ENCODE measurements at regions not wholly inside any gene's neighbourhood (a gene's known extent, or its start where the extent isn't known, plus 50 kb on each side); places are given as distances from the start of the nearest gene placed in this dataset.
A peak's percentile ranks its signal among the peaks of the same experiment; 100 is the strongest.
"Not testable (repeated sequence)": the region's sequence is repeated elsewhere in the genome, so short reads cannot be mapped to it uniquely, and the experiment has no call there.

GRCh38 chr6:101150226-101150625 lies 243.3 kb upstream of the GRIK2 start:
- no peak overlapping the region for H3K4me2 ChIP-seq (ENCODE audit: insufficient read depth, insufficient read length, low read length)
- H3K23me2 ChIP-seq (ENCODE audit: insufficient read length, low read depth, low read length, poor library complexity, severe bottlenecking) = no peaks in the 10 kb centered on the region
- H4K8ac ChIP-seq (replicated peaks; ENCODE audit: insufficient read length, low read depth, low read length) = no peak overlapping the region
- H3K56ac ChIP-seq (ENCODE audit: insufficient read length, low read depth, low read length) = no peak overlapping the region
- no peaks in the 10 kb centered on the region for H4K20me1 ChIP-seq (ENCODE audit: control insufficient read depth, insufficient read depth, insufficient read length)
- H3K9me3 ChIP-seq (ENCODE audit: control insufficient read depth, low read depth, low read length) = no peaks in the 10 kb centered on the region
- H3K79me2 ChIP-seq (ENCODE audit: insufficient read depth, low read length) = no peaks in the 10 kb centered on the region
- TF ChIP-seq CTCF (conservative IDR thresholded peaks at IDR 0.05) = no peak
- no peak overlapping the region for H3K23ac ChIP-seq (ENCODE audit: insufficient read length, low read depth, low read length)
- DNase-seq = no peak
- H2AK5ac ChIP-seq (ENCODE audit: insufficient read length, low read length) = no peak overlapping the region
- no peak overlapping the region for H3T11ph ChIP-seq (ENCODE audit: low read length)
- H2BK120ac ChIP-seq (ENCODE audit: low read depth, low read length, poor library complexity, severe bottlenecking) = no peak overlapping the region
- no peak overlapping the region for H3K4me3 Mint-ChIP-seq
- no peaks in the 10 kb centered on the region for H3K36me3 Mint-ChIP-seq (ENCODE audit: insufficient read depth in 1 of 3, low read depth in 3 of 3)
- H2BK20ac ChIP-seq (ENCODE audit: low read depth, low read length, poor library complexity, severe bottlenecking) = no peak overlapping the region
- no peak overlapping the region for H4K91ac ChIP-seq (ENCODE audit: insufficient read length, low read depth, low read length)
- H3K79me1 ChIP-seq (ENCODE audit: insufficient read depth, low read depth, low read length, poor library complexity, severe bottlenecking) = no peaks in the 10 kb centered on the region
- H4K5ac ChIP-seq (ENCODE audit: insufficient read length, low read depth, low read length) = no peak overlapping the region
- no peaks in the 10 kb centered on the region for H3K27me3 ChIP-seq (ENCODE audit: insufficient read depth, low read length)
- no peaks in the 10 kb centered on the region for H3K27me3 Mint-ChIP-seq (ENCODE audit: low read depth)
- no peak overlapping the region for H2BK15ac ChIP-seq (ENCODE audit: low read depth, low read length)
- H3K4me1 ChIP-seq (ENCODE audit: insufficient read depth, low read length) = no peaks in the 10 kb centered on the region
- H3K9ac ChIP-seq (ENCODE audit: extremely low read depth, insufficient read length, low read length) = no peak overlapping the region
- H3K14ac ChIP-seq (ENCODE audit: insufficient read depth, low read length) = no peak overlapping the region
- H3K4ac ChIP-seq (ENCODE audit: low read depth, low read length) = no peak overlapping the region
- no peak overlapping the region for H3K27ac ChIP-seq (ENCODE audit: insufficient read length, low read depth, low read length)
- no peak overlapping the region for H2AFZ ChIP-seq (ENCODE audit: low read length)
- no peaks in the 10 kb centered on the region; a peak in 2 of 5 replicates for H3K9me3 Mint-ChIP-seq
- peaks cover 0 to 5% of the 10 kb centered on the region in 2 experiments; a peak in 2 of 4 replicates for H3K4me1 Mint-ChIP-seq
- no peak overlapping the region for H2BK12ac ChIP-seq (ENCODE audit: insufficient read length, low read depth, low read length)
- no peak overlapping the region for H3K18ac ChIP-seq (ENCODE audit: insufficient read length, low read depth, low read length)
- H2BK5ac ChIP-seq (ENCODE audit: insufficient read length, low read length) = no peak overlapping the region
- peak overlapping the region in 1 of 3 experiments; percentile 40; a peak in 1 of 7 replicates for H3K27ac Mint-ChIP-seq

GRCh38 chr6:101157638-101158037 lies 235.9 kb upstream of the GRIK2 start:
- H3K14ac ChIP-seq (ENCODE audit: insufficient read depth, low read length); H3K79me2 ChIP-seq (ENCODE audit: insufficient read depth, low read length); H3K9me3 ChIP-seq (ENCODE audit: control insufficient read depth, low read depth, low read length); H3K23ac ChIP-seq (ENCODE audit: insufficient read length, low read depth, low read length); H3K23me2 ChIP-seq (ENCODE audit: insufficient read length, low read depth, low read length, poor library complexity, severe bottlenecking); H3K4ac ChIP-seq (ENCODE audit: low read depth, low read length); H4K8ac ChIP-seq (replicated peaks; ENCODE audit: insufficient read length, low read depth, low read length); H2BK15ac ChIP-seq (ENCODE audit: low read depth, low read length); H3K36me3 Mint-ChIP-seq (ENCODE audit: insufficient read depth in 1 of 3, low read depth in 3 of 3); H4K5ac ChIP-seq (ENCODE audit: insufficient read length, low read depth, low read length); H3K4me1 Mint-ChIP-seq; H2BK120ac ChIP-seq (ENCODE audit: low read depth, low read length, poor library complexity, severe bottlenecking); H3K27ac Mint-ChIP-seq; H3K79me1 ChIP-seq (ENCODE audit: insufficient read depth, low read depth, low read length, poor library complexity, severe bottlenecking); H3K4me2 ChIP-seq (ENCODE audit: insufficient read depth, insufficient read length, low read length); H3K27me3 Mint-ChIP-seq (ENCODE audit: low read depth); H2BK12ac ChIP-seq (ENCODE audit: insufficient read length, low read depth, low read length); H3K27me3 ChIP-seq (ENCODE audit: insufficient read depth, low read length); H4K91ac ChIP-seq (ENCODE audit: insufficient read length, low read depth, low read length); DNase-seq; H3K9ac ChIP-seq (ENCODE audit: extremely low read depth, insufficient read length, low read length); H3K9me3 Mint-ChIP-seq; H4K20me1 ChIP-seq (ENCODE audit: control insufficient read depth, insufficient read depth, insufficient read length); H3K27ac ChIP-seq (ENCODE audit: insufficient read length, low read depth, low read length); H2BK5ac ChIP-seq (ENCODE audit: insufficient read length, low read length); H2AK5ac ChIP-seq (ENCODE audit: insufficient read length, low read length); H3K4me3 Mint-ChIP-seq; H2AFZ ChIP-seq (ENCODE audit: low read length); H2BK20ac ChIP-seq (ENCODE audit: low read depth, low read length, poor library complexity, severe bottlenecking); H3K4me1 ChIP-seq (ENCODE audit: insufficient read depth, low read length); H3K18ac ChIP-seq (ENCODE audit: insufficient read length, low read depth, low read length); H3K56ac ChIP-seq (ENCODE audit: insufficient read length, low read depth, low read length); H3T11ph ChIP-seq (ENCODE audit: low read length): not testable (repeated sequence)
- no CpG with 5 or more reads among the region's 11 CpGs for WGBS (ENCODE audit: extremely low coverage, insufficient read length, low lambda C conversion rate)

All from H9 (cell line).